Cardiac fibroblast (primary cell): ENCODE measurements at regions not wholly inside any gene's neighbourhood (a gene's known extent, or its start where the extent isn't known, plus 50 kb on each side); places are given as distances from the start of the nearest gene placed in this dataset.

Source experiments
- DNase-seq, 2 donors: peaks; one replicate each; pipeline versions ENCODE4 v3.0.0 to v3.0.0-alpha.2; 2010; ENCODE audit warnings: low read depth in 2 of 2
- H3K4me3 ChIP-seq, 2 donors: replicated peaks in 1 of 2; 1 replicate in 1 of 2; 2 replicates in 1 of 2; pipeline ENCODE4 v1.5.1; 2011; ENCODE audit warnings: low read depth in 2 of 2, low read length in 2 of 2, mild to moderate bottlenecking in 2 of 2, moderate library complexity in 1 of 2
- TF ChIP-seq, protein P1 (sequence below): IDR thresholded peaks from one replicate; pipeline ENCODE4 v1.5.1; 2011; ENCODE audit warnings: low read depth, mild to moderate bottlenecking, low read length, inconsistent platforms

GRCh38 chr2:9063023-9063606 is 59.6 kb upstream of the MBOAT2 start:
- no peak overlapping the region for H3K4me3 ChIP-seq
- DNase-seq = no peak
- TF ChIP-seq, protein P1, sequence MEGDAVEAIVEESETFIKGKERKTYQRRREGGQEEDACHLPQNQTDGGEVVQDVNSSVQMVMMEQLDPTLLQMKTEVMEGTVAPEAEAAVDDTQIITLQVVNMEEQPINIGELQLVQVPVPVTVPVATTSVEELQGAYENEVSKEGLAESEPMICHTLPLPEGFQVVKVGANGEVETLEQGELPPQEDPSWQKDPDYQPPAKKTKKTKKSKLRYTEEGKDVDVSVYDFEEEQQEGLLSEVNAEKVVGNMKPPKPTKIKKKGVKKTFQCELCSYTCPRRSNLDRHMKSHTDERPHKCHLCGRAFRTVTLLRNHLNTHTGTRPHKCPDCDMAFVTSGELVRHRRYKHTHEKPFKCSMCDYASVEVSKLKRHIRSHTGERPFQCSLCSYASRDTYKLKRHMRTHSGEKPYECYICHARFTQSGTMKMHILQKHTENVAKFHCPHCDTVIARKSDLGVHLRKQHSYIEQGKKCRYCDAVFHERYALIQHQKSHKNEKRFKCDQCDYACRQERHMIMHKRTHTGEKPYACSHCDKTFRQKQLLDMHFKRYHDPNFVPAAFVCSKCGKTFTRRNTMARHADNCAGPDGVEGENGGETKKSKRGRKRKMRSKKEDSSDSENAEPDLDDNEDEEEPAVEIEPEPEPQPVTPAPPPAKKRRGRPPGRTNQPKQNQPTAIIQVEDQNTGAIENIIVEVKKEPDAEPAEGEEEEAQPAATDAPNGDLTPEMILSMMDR = no peak

DNA sequence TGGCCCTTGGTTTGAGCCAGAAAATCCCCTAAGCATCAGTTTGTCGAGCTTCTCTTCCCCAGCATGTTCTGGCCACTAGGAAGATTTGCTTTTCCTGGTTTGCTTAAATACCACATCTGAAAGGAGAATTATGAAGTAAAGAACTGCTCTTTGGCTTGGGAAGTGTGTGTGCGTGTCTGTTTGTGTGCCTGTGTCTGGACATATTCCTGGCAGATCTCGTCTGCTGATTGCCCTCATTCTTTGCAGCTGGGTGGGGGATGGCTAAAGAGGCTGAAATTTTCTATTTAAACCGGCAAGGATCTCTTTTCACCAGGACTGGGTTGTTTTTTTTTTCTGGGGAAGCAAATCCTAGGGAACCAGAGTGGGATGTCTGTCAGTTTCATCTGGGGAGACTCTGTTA is 57.3 kb upstream of the MBOAT2 start:
- H3K4me3 ChIP-seq = no peak overlapping the region
- TF ChIP-seq, protein P1 = no peak
- peak in 1 of 2 donors; percentile 13 for DNase-seq

DNA sequence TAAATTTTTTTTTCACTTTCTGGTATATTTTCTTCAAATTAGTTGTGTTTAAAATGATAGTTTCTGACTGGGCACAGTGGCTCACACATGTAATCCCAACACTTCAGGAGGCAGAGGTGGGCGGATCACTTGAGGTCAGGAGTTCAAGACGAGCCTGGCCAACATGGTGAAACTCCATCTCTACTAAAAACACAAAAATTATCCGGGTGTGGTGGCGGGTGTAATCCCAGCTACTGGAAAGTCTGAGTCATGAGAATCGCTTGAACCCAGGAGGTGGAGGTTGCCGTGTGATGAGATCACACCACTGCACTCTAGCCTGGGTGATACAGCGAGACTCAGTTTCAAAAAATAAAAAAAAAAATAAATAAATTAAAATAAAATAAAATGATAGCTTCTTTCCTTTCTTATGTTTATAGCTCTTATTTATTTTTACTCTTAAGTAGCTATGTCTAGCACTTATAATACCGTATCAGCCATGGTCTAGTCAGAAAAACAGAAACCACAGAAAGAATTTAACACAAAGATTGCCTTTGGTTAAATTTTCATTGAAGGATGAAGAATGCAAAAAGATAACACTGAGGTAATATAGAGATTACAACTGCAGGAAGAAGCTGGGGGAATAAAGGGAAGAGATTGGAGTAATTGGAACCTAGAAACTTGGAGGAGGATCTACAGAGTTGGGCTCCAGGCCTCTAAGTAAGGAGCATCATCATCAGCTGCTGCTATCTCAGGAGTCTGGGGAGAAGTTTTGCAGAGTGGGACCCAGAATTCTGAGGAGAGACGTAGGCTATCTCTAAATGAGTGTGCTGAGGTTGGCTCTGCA is 54.7 kb upstream of the MBOAT2 start:
- peak; percentile 77 to 95 for DNase-seq
- no peak overlapping the region for H3K4me3 ChIP-seq
- TF ChIP-seq, protein P1 = no peak

- no peak for DNase-seq
- TF ChIP-seq, protein P1 = no peak
- no peak overlapping the region for H3K4me3 ChIP-seq
These were observed 52.0 kb upstream of the MBOAT2 start for GRCh38 chr2:9055471-9055870.

GRCh38 chr2:9053534-9053931 is 50.0 kb upstream of the MBOAT2 start:
- peak; percentile 41 to 69 for DNase-seq
- TF ChIP-seq, protein P1 = no peak
- no peak overlapping the region for H3K4me3 ChIP-seq
